Caco-2 (cell line): ENCODE measurements at regions not wholly inside any gene's neighbourhood (a gene's known extent, or its start where the extent isn't known, plus 50 kb on each side); places are given as distances from the start of the nearest gene placed in this dataset.

ENCODE experiments used
- BruUV-seq: library from RNA; stranded (reverse); fragments of 400-500 nt; replicated peaks from 2 replicates; lab custom pipeline; 2021; lab: Mats Ljungman, UMichigan
- CTCF ChIA-PET: fragments of 300-600 bp; sonication (Branson Sonifier 250); formaldehyde crosslinking; loops from one replicate; lab custom pipeline; 2022; ENCODE audit warnings: antibody characterized with exemption; lab: Charles Lee
- POLR2A ChIA-PET: fragments of 300-600 bp; sonication (Branson Sonifier 250); formaldehyde crosslinking; loops from one replicate; lab custom pipeline; 2022; ENCODE audit warnings: antibody characterized with exemption; lab: Charles Lee
- DNase-seq, 2 experiments: peaks; one replicate each; pipeline versions ENCODE4 v3.0.0 to v3.0.0-alpha.2; 2020 to 2022
- H3K27me3 ChIP-seq: replicated peaks from 2 replicates; pipeline ENCODE4 v1.6.0; 2011; ENCODE audit warnings: low read length; ENCODE audit not compliant: control insufficient read depth, insufficient read depth
- H3K36me3 ChIP-seq: 2 replicates; pipeline ENCODE4 v1.5.1; 2011; ENCODE audit warnings: low read length; ENCODE audit not compliant: control insufficient read depth, insufficient read depth
- H3K4me1 ChIP-seq: fragments of 250-450 bp; sonication (Bioruptor Pico); 2 replicates; pipeline ENCODE4 v1.5.1; 2020; ENCODE audit warnings: mild to moderate bottlenecking
- H3K4me3 ChIP-seq: 2 replicates; pipeline ENCODE4 v1.5.1; 2011; ENCODE audit warnings: low read depth, mild to moderate bottlenecking, control low read depth, low read length
- H3K9me3 ChIP-seq: fragments of 250-450 bp; sonication (Bioruptor Pico); 2 replicates; pipeline ENCODE4 v1.5.1; 2020; ENCODE audit warnings: mild to moderate bottlenecking, moderate library complexity
- H3K27ac Mint-ChIP-seq: one replicate; pipeline ENCODE4 v1.8.0; 2022; ENCODE audit warnings: mixed read lengths; ENCODE audit not compliant: unreplicated experiment
- H3K27me3 Mint-ChIP-seq: one replicate; pipeline ENCODE4 v1.8.0; 2022; ENCODE audit warnings: mixed read lengths; ENCODE audit not compliant: insufficient read depth, unreplicated experiment
- H3K36me3 Mint-ChIP-seq: one replicate; pipeline ENCODE4 v1.8.0; 2022; ENCODE audit warnings: mild to moderate bottlenecking, mixed read lengths; ENCODE audit not compliant: insufficient read depth, unreplicated experiment
- H3K4me1 Mint-ChIP-seq: one replicate; pipeline ENCODE4 v1.8.0; 2022; ENCODE audit warnings: low read depth, mixed read lengths; ENCODE audit not compliant: unreplicated experiment
- H3K4me3 Mint-ChIP-seq: one replicate; pipeline ENCODE4 v1.8.0; 2022; ENCODE audit warnings: mild to moderate bottlenecking, moderate library complexity, mixed read lengths; ENCODE audit not compliant: unreplicated experiment
- H3K9me3 Mint-ChIP-seq: one replicate; pipeline ENCODE4 v1.8.0; 2022; ENCODE audit warnings: mixed read lengths; ENCODE audit not compliant: unreplicated experiment
- CTCF ChIP-seq, 2 experiments: fragments of 200-600 bp in 1 of 2; IDR thresholded peaks; 1 replicate in 1 of 2; 2 replicates in 1 of 2; pipeline versions ENCODE4 v1.5.1 to v1.8.0; 2011 to 2022; ENCODE audit warnings: antibody characterized with exemption in 1 of 2, control low read depth in 1 of 2, inconsistent platforms in 1 of 2, low read depth in 1 of 2, low read length in 1 of 2, mild to moderate bottlenecking in 1 of 2, moderate library complexity in 1 of 2; ENCODE audit not compliant: insufficient read depth in 1 of 2, severe bottlenecking in 1 of 2, unreplicated experiment in 1 of 2
- intact Hi-C: fragments of 100-400 bp; cut with micrococcal nuclease; formaldehyde crosslinking; loops from one replicate; pipeline ENCODE4 v1.10.0; 2022; ENCODE audit not compliant: unreplicated experiment

GRCh38 chr18:22585333-22585732, 167.6 kb upstream of the CTAGE1 start:
- no peak overlapping the region for H3K4me3 Mint-ChIP-seq
- H3K27ac Mint-ChIP-seq: no peak overlapping the region
- ChIA-PET POLR2A (no interaction called here), CTCF (no interaction called here)
- Histone ChIP-seq H3K4me1 (no peaks in the 10 kb centered on the region), H3K36me3 (no peaks in the 10 kb centered on the region), H3K9me3 (no peaks in the 10 kb centered on the region), H3K4me3 (no peak overlapping the region), H3K27me3 (no peaks in the 10 kb centered on the region)
- peaks cover 8% of the 10 kb centered on the region for H3K27me3 Mint-ChIP-seq
- DNase-seq: no peak
- no TSS peak for BruUV-seq
- no peak for TF ChIP-seq CTCF (IDR thresholded peaks at IDR 0.05; ENCODE audit: insufficient read depth in 1 of 2, low read depth in 1 of 2, low read length in 1 of 2, severe bottlenecking in 1 of 2, unreplicated experiment in 1 of 2)
- H3K4me1 Mint-ChIP-seq: peaks cover 9% of the 10 kb centered on the region
- H3K9me3 Mint-ChIP-seq: no peaks in the 10 kb centered on the region
- no peaks in the 10 kb centered on the region for H3K36me3 Mint-ChIP-seq
- intact Hi-C loops: no loop called here

GRCh38 chr18:22585821-22586220, 168.1 kb upstream of the CTAGE1 start:
- peaks cover 9% of the 10 kb centered on the region for H3K4me1 Mint-ChIP-seq
- CTCF ChIA-PET: no interaction called here
- DNase-seq: no peak
- H3K36me3 ChIP-seq: no peaks in the 10 kb centered on the region
- intact Hi-C loops: no loop called here
- BruUV-seq: no TSS peak
- no peaks in the 10 kb centered on the region for H3K4me1 ChIP-seq
- no peak for TF ChIP-seq CTCF (IDR thresholded peaks at IDR 0.05; ENCODE audit: insufficient read depth in 1 of 2, low read depth in 1 of 2, low read length in 1 of 2, severe bottlenecking in 1 of 2, unreplicated experiment in 1 of 2)
- no peak overlapping the region for H3K27ac Mint-ChIP-seq
- POLR2A ChIA-PET: no interaction called here
- H3K9me3 ChIP-seq: no peaks in the 10 kb centered on the region
- H3K27me3 Mint-ChIP-seq: peaks cover 11% of the 10 kb centered on the region
- H3K36me3 Mint-ChIP-seq: no peaks in the 10 kb centered on the region
- H3K27me3 ChIP-seq: no peaks in the 10 kb centered on the region
- H3K4me3 Mint-ChIP-seq: no peak overlapping the region
- no peaks in the 10 kb centered on the region for H3K9me3 Mint-ChIP-seq
- no peak overlapping the region for H3K4me3 ChIP-seq

- no peak overlapping the region for H3K4me3 Mint-ChIP-seq
- H3K9me3 Mint-ChIP-seq: no peaks in the 10 kb centered on the region
- Histone ChIP-seq H3K9me3 (no peaks in the 10 kb centered on the region), H3K4me3 (no peak overlapping the region), H3K27me3 (no peaks in the 10 kb centered on the region), H3K4me1 (no peaks in the 10 kb centered on the region), H3K36me3 (no peaks in the 10 kb centered on the region)
- H3K27me3 Mint-ChIP-seq: peaks cover 11% of the 10 kb centered on the region
- no TSS peak for BruUV-seq
- no peak for TF ChIP-seq CTCF (IDR thresholded peaks at IDR 0.05; ENCODE audit: insufficient read depth in 1 of 2, low read depth in 1 of 2, low read length in 1 of 2, severe bottlenecking in 1 of 2, unreplicated experiment in 1 of 2)
- no peaks in the 10 kb centered on the region for H3K36me3 Mint-ChIP-seq
- intact Hi-C loops: no loop called here
- ChIA-PET CTCF (no interaction called here), POLR2A (no interaction called here)
- H3K27ac Mint-ChIP-seq: no peak overlapping the region
- H3K4me1 Mint-ChIP-seq: no peaks in the 10 kb centered on the region
- no peak for DNase-seq
Measured at GRCh38 chr18:22591222-22591621, 173.5 kb upstream of the CTAGE1 start.
